ENCODE measurements at regions not wholly inside any gene's neighbourhood (a gene's known extent, or its start where the extent isn't known, plus 50 kb on each side); places are given as distances from the start of the nearest gene placed in this dataset.

GRCh38 chr6:153214436-153214835 is 83.4 kb upstream of the RGS17 start:
- Mint-ChIP-seq H3K27ac (no peak overlapping the region), H3K27me3 (no peaks in the 10 kb centered on the region)

GRCh38 chr6:153210083-153210482 is 79.0 kb upstream of the RGS17 start:
- no peaks in the 10 kb centered on the region for H3K36me3 Mint-ChIP-seq
- H3K9me3 Mint-ChIP-seq: no peaks in the 10 kb centered on the region
- H3K4me1 Mint-ChIP-seq (ENCODE audit: low read depth in 2 of 2): peaks cover 10 to 13% of the 10 kb centered on the region in 2 donors
- H3K4me3 Mint-ChIP-seq: peak overlapping the region; percentile 11
- H3K27me3 Mint-ChIP-seq: no peaks in the 10 kb centered on the region
- DNase-seq (ENCODE audit: low spot score) (no peak), ATAC-seq (no peak)
- H3K27ac Mint-ChIP-seq: no peak overlapping the region

More at GRCh38 chr6:153214436-153214835, 83.4 kb upstream of the RGS17 start:
- ATAC-seq (no peak), DNase-seq (ENCODE audit: low spot score) (no peak)
- Mint-ChIP-seq H3K9me3 (no peaks in the 10 kb centered on the region), H3K36me3 (no peaks in the 10 kb centered on the region), H3K4me1 (ENCODE audit: low read depth in 2 of 2) (peaks cover 8 to 10% of the 10 kb centered on the region in 2 donors), H3K4me3 (no peak overlapping the region)

DNA sequence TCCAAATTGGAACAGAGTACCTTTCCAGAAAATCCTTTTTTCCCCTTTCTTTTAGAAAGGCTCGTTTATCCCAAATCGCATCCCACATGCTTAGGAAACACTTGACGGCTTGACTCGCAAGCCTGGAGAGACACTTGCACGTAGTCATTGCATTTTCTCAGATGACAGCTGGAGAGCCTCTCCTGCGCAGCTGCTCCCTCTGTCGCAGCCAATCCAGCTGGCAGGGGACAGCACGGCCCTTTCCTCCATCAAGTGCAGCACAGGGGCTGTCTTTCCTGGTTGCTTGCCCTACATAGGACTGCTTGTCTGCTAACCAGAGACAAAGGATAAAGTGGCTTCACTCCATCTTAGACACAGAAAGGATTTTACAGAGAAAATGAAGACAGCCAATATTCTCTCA is 77.6 kb upstream of the RGS17 start:
- DNase-seq (ENCODE audit: low spot score) (no peak), ATAC-seq (no peak)
- H3K4me1 Mint-ChIP-seq (ENCODE audit: low read depth in 2 of 2): peaks cover 10 to 13% of the 10 kb centered on the region in 2 donors
- no peaks in the 10 kb centered on the region for H3K9me3 Mint-ChIP-seq
- H3K4me3 Mint-ChIP-seq: no peak overlapping the region
- no peaks in the 10 kb centered on the region for H3K36me3 Mint-ChIP-seq
- H3K27ac Mint-ChIP-seq: no peak overlapping the region
- H3K27me3 Mint-ChIP-seq: no peaks in the 10 kb centered on the region

DNA sequence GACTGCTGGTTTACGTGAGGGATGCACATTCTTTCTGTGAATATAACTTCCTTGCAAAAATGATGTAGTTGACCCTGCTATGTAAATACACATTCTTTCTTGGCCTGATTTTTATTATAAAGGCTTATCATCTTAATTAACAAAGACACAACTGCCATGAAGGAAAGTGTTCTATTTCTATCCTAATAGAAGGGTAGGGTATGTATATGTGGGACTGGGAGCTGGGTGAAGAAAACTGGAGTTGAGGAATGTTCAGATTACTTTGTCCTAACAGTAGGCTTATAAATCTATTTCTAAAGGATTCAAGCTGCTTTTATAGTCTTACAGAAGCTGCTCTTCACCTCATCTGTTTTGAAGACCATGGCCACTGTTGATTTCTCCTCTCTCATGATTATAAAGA is 76.5 kb upstream of the RGS17 start:
- DNase-seq (ENCODE audit: low spot score): no peak
- no peak for ATAC-seq
- peaks cover 0 to 2% of the 10 kb centered on the region in 2 donors for H3K27me3 Mint-ChIP-seq
- H3K27ac Mint-ChIP-seq: no peak overlapping the region
- no peaks in the 10 kb centered on the region for H3K36me3 Mint-ChIP-seq
- H3K9me3 Mint-ChIP-seq: no peaks in the 10 kb centered on the region
- H3K4me1 Mint-ChIP-seq (ENCODE audit: low read depth in 2 of 2): peaks cover 10 to 13% of the 10 kb centered on the region in 2 donors
- H3K4me3 Mint-ChIP-seq: no peak overlapping the region

GRCh38 chr6:153207006-153207405 is 75.9 kb upstream of the RGS17 start:
- Mint-ChIP-seq H3K36me3 (no peaks in the 10 kb centered on the region), H3K9me3 (no peaks in the 10 kb centered on the region), H3K4me1 (ENCODE audit: low read depth in 2 of 2) (peaks cover 10 to 13% of the 10 kb centered on the region in 2 donors), H3K27ac (no peak overlapping the region), H3K4me3 (no peak overlapping the region), H3K27me3 (peaks cover 0 to 3% of the 10 kb centered on the region in 2 donors)
- no peak for DNase-seq (ENCODE audit: low spot score)
- no peak for ATAC-seq

DNA sequence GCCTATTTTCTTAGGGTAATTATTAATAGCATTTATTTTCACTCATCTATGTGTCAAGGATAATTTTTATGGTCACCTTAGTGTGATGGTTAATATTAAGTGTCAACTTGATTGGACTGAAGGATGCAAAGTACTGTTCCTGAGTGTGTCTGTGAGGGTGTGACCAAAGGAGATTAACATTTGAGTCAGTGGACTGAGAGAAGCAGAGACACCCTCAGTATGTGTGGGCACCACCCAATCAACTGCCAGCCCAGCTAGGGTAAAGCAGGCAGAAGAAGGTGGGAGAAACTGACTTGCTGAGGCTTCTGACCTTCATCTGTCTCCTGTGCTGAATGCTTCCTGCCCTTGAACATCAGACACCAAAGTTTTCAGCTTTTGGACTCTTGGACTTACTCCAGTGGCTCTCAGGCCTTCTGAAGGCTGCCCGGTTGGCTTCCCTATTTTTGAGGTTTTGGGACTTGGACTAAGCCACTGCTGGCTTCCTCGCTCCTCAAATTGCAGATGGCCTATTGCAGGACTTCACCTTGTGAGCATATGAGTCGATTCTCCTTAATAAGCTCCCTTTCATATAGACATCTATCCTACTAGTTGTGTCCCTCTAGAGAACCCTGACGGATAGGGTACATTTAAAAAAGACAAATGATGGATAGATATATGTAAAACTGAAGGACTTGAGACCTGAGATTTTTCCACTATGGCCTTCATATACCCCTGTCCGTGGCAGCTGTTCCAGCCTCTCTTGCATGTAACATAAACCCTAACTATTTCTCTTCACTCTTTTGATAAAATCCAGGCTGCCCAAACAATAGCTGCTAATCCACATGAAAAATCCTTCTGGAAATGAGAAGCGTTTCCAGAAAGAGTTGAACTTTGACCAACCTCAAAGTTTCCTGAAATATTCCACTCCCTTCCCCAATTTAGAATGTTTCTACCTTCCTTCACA is 62.1 kb upstream of the RGS17 start:
- Mint-ChIP-seq H3K27me3 (peaks cover 5 to 11% of the 10 kb centered on the region in 2 donors), H3K4me3 (no peak overlapping the region), H3K9me3 (no peaks in the 10 kb centered on the region), H3K4me1 (ENCODE audit: low read depth in 2 of 2) (no peaks in the 10 kb centered on the region), H3K27ac (no peak overlapping the region), H3K36me3 (no peaks in the 10 kb centered on the region)
- DNase-seq (ENCODE audit: low spot score): no peak
- ATAC-seq: no peak

- Mint-ChIP-seq H3K27ac (no peak overlapping the region), H3K4me1 (ENCODE audit: low read depth in 2 of 2) (no peaks in the 10 kb centered on the region), H3K9me3 (no peaks in the 10 kb centered on the region), H3K4me3 (no peak overlapping the region), H3K27me3 (peaks cover 7 to 29% of the 10 kb centered on the region in 2 donors), H3K36me3 (no peaks in the 10 kb centered on the region)
- ATAC-seq (no peak), DNase-seq (ENCODE audit: low spot score) (no peak)
These were observed 52.8 kb upstream of the RGS17 start for GRCh38 chr6:153183925-153184324.
